NCI-H748 (cell line): ENCODE measurements at regions not wholly inside any gene's neighbourhood (a gene's known extent, or its start where the extent isn't known, plus 50 kb on each side); places are given as distances from the start of the nearest gene placed in this dataset.

Source experiments
- DNase-seq: peaks from one replicate; lab custom pipeline; 2025; ENCODE audit not compliant: unreplicated experiment; lab: John Stamatoyannopoulos, UW

- no peak for DNase-seq
These were observed 276.0 kb upstream of the IRX4 start for GRCh38 chr5:2158767-2159166.

- DNase-seq: no peak
These were observed 275.4 kb upstream of the IRX4 start for GRCh38 chr5:2158109-2158508.

DNA sequence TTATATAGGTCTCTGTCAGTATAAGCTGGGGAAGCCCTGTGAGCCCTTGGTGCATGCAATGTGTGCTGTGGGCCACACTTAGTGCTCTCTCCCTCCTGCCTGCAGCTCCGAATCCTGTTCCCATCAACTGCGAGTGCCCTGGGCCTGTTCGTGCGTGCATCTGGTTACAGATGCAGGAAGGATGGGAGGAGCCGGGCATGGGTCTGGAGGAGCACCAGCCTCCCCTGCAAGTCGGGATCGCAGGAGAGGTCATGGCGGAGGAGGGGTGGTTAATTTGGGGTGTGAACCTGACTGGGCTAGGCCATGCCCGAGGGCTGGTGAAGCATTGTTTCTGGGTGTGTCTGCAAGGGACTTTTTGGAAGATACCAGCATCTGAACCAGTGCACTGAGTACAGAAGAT is 274.6 kb upstream of the IRX4 start:
- DNase-seq: no peak

GRCh38 chr5:2156358-2157059 is 273.8 kb upstream of the IRX4 start:
- no peak for DNase-seq

GRCh38 chr5:2155556-2155955 is 272.8 kb upstream of the IRX4 start:
- no peak for DNase-seq

DNA sequence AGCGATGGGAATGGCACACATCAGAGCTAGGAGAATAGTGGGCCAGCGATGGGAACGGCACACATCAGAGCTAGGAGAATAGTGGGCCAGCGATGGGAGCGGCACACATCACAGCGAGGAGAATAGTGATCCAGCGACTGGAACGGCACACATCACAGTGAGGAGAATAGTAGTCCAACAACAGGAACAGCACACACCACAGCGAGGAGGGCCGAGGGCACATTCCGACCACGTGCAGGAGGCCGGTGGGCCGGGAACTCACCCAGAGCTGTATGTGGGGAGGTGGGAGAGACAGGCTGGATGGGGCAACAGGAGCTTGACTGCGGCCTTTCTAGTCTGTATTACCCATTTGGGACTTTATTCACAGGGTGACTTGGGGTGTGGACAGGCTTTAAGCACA is 271.1 kb upstream of the IRX4 start:
- no peak for DNase-seq

DNA sequence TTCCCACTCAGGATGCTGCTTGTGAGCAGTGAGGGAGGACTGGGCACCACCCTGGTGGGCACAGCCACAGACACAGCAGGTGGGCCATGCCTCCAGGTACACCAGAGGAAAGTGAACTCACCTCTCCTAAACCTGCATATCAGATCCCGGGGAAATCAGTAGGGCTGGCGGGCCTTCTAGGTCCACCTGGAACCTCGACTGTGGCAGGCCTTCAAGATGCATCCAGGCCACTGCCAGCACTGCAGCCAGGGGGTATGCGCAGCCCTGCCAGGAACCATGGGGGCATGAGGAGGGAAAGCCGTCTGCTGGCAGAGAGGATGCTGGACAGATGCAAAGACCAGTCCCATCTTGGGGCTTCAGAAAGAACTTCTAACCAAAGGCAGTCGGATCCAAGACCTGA is 270.6 kb upstream of the IRX4 start:
- no peak for DNase-seq

DNA sequence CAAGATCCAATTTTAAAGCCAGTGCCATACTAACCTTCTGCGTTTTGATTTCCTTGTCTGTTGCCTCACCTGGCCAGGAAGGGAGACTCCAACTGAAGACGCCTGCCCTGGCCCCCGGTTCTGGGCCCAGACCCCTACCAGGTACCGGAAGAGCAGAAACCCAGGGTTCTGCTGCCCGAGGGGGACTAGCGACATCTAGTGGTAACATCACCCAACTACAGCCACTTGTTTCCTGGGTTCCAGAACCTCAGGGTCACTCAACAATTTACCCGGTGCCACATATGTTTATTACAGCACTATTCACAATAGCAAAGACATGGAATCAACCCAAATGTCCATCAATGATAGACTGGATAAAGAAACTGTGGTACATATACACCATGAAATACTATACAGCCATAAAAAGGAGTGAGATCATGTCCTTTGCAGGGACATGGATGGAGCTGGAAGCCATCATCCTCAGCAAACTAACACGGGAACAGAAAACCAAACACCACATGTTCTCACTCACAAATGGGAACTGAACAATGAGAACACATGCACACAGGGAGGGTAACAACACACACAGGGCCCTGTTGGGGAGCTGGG is 268.7 kb upstream of the IRX4 start:
- peak; percentile 64 for DNase-seq

GRCh38 chr5:2149195-2149539 is 266.4 kb upstream of the IRX4 start:
- peak; percentile 97 for DNase-seq

GRCh38 chr5:2148312-2149194 is 265.8 kb upstream of the IRX4 start:
- DNase-seq: peak; percentile 40

DNA sequence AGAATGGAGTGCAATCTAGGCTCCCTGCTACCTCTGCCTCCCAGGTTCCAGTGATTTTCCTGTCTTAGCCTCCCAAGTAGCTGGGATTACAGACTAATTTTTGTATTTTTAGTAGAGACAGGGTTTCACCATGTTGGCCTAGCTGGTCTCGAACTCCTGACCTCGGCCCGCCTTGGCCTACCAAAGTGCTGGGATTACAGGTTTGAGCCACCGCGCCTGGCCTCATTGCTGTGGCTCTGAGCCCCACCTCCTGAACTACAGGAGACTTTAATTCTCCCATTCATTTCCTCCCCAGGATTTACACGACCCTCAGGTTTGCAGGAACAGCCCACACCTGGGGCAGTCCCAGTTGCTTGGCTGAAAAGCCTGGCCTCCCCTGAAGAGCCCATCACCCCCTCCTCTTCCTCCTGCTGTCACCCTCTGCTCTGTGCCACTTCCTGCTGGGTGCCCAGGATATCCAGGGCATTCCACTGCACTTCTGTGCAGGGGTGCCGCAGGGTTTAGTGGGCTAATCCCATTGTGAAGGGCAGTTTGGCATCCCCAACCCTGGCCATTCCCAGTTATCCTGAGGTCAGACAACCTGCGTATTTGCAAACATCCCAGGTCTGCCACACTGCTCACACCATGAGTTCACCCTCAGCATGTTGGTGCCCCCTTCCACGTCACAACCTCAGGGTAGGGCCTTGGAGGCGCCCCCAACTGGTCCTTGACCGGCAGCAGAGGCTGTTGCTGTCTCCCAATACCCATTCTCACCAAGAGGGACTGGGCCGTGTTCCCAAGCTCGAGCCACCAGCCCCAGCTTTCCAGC is 265.0 kb upstream of the IRX4 start:
- no peak for DNase-seq

- DNase-seq: peak; percentile 42
These were observed 261.1 kb upstream of the IRX4 start for GRCh38 chr5:2143646-2144353.

DNA sequence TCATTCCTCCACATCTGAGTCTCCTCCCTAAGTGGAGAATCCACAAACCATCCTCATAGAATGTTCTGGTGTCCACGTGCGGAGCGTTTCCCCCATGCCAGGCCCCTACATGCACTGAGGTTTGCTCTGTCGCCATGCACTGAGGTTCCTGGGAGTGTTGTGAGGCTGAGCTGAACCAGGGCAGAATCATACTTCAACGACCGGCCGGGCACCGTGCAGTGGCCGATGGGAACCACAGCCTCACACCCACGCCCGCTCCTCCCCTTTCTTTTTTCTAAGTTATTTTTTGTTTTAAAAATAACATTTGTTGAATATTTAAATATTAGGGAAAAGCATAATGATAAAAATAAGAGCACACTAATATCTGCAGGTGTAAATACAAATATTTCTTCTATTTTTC is 260.4 kb upstream of the IRX4 start:
- DNase-seq: no peak

DNA sequence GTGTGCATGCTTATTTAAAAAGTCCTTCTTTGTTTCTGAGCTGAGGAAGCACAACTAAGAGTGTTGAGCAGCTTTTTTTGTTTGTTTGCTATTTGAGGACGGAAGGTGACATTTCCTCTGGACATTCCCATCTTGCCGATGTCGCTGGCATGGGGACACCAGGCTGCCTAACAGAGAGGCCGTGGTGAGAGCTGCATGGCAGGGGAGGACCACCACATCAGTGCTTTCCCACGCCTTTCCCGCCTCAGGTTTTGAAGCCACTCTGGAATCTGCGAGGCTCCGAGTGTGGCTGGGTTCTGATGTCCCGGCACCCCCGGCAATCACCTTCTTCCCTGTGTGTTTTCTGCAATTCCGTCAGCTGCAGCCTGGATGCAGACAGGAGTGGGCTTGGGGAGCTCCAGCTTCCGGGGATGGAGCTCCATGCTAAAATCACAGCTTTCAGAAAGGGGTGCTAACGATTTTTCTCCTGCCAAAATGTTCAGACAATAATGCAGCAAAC is 259.8 kb upstream of the IRX4 start:
- no peak for DNase-seq

GRCh38 chr5:2141254-2142000 is 258.7 kb upstream of the IRX4 start:
- DNase-seq: no peak

GRCh38 chr5:2140501-2141175 is 257.9 kb upstream of the IRX4 start:
- DNase-seq: no peak

GRCh38 chr5:2139478-2139877 is 256.8 kb upstream of the IRX4 start:
- no peak for DNase-seq

- DNase-seq: no peak
These were observed 256.2 kb upstream of the IRX4 start for GRCh38 chr5:2138896-2139295.

DNA sequence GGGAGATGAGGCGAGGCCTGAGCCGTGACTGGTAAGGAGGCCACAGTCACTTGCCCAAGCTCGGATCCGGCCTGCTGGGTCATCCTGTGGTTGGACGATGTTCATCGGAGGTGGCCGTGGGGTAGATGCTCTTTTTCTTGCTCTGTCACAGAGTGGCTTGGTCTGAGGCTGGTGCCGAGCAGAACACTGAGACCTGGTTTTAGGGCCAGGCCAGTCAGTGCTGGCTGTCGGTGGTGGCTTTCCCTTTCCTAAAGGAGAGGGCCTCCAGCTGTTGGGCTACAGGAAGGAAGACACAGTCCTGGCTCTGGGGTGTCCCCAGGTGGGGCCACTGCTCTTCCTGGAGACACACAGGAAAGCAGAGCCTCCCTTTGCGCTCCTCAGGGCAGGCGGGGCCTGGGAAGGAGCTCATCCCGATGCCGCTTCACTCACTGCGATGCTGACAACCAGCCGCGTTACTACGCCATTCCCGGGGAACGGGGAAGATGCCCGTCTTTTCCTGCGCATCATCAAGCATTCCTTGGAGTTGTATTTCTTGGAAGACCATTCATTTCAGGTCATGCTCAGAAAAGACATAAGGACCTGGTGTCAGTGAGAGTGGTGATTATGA is 254.8 kb upstream of the IRX4 start:
- DNase-seq: no peak
